Nephron (organoid): ENCODE measurements at regions not wholly inside any gene's neighbourhood (a gene's known extent, or its start where the extent isn't known, plus 50 kb on each side); places are given as distances from the start of the nearest gene placed in this dataset.

ENCODE experiments used
- H3K27ac Mint-ChIP-seq, 3 experiments: 2 replicates each; pipeline ENCODE4 v1.8.0; 2020; ENCODE audit warnings: mixed read lengths in 3 of 3, mild to moderate bottlenecking in 2 of 3, moderate library complexity in 1 of 3
- H3K27me3 Mint-ChIP-seq: 2 replicates; pipeline ENCODE4 v1.8.0; 2021; ENCODE audit warnings: low read depth, mild to moderate bottlenecking, moderate library complexity, mixed read lengths
- H3K36me3 Mint-ChIP-seq: 2 replicates; pipeline ENCODE4 v1.8.0; 2020; ENCODE audit warnings: low read depth, mixed read lengths
- H3K4me1 Mint-ChIP-seq: 2 replicates; pipeline ENCODE4 v1.8.0; 2020; ENCODE audit warnings: mixed read lengths
- H3K4me3 Mint-ChIP-seq, 3 experiments: 2 replicates each; pipeline ENCODE4 v1.8.0; 2020; ENCODE audit warnings: mild to moderate bottlenecking in 3 of 3, mixed read lengths in 3 of 3, moderate library complexity in 2 of 3
- H3K9me3 Mint-ChIP-seq: 2 replicates; pipeline ENCODE4 v1.8.0; 2020; ENCODE audit warnings: mixed read lengths
- TF ChIP-seq, protein P1 (sequence below), 3 experiments: fragments of 200-600 bp; sonication (generic); IDR thresholded peaks; one replicate each; pipeline ENCODE4 v1.5.0; 2021; ENCODE audit warnings: antibody characterized with exemption in 3 of 3; ENCODE audit not compliant: unreplicated experiment in 3 of 3

DNA sequence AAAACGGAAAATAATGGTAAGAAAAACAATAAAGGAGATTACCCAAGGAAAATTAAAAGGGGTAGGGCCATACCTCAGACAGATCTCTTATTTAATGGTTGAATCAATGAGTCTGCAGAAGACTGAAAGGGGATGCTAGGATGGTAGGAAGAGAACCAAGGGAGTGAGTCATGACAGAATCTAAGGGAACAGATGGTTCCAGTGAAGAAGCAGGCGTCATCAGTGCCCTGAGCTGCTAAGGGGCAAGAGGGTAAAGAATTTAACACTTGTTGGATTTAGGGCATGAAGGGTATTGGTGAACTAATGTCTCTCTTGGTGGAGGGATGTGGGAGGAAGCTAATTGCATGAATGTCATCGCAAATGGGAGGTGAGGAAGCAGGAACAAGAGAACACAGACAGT, 329.2 kb upstream of the TSHZ3 start:
- TF ChIP-seq, protein P1, sequence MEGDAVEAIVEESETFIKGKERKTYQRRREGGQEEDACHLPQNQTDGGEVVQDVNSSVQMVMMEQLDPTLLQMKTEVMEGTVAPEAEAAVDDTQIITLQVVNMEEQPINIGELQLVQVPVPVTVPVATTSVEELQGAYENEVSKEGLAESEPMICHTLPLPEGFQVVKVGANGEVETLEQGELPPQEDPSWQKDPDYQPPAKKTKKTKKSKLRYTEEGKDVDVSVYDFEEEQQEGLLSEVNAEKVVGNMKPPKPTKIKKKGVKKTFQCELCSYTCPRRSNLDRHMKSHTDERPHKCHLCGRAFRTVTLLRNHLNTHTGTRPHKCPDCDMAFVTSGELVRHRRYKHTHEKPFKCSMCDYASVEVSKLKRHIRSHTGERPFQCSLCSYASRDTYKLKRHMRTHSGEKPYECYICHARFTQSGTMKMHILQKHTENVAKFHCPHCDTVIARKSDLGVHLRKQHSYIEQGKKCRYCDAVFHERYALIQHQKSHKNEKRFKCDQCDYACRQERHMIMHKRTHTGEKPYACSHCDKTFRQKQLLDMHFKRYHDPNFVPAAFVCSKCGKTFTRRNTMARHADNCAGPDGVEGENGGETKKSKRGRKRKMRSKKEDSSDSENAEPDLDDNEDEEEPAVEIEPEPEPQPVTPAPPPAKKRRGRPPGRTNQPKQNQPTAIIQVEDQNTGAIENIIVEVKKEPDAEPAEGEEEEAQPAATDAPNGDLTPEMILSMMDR (IDR thresholded peaks at IDR 0.05; ENCODE audit: unreplicated experiment in 3 of 3) = no peak

DNA sequence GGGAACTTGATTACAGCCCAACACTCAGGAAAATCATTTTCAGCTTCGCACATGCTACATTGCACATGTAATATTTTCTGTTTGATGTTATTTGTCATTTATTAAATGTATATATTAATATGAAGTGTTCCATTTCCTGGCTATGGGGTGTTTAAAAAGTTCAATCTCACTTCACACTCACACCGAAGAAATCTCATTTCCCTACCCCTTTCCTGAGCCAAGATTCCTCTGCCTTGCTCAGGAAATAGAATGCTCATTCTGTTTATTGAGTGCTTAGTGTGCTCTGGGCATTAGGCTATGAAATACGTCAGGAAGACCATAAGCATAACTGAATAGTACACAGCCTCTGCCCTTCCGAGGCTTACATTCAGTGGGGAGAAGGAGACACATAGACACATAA, 331.9 kb upstream of the TSHZ3 start:
- Mint-ChIP-seq H3K4me1 (no peaks in the 10 kb centered on the region), H3K4me3 (no peak overlapping the region), H3K27me3 (peaks cover 6% of the 10 kb centered on the region), H3K9me3 (peaks cover 6% of the 10 kb centered on the region), H3K27ac (no peak overlapping the region), H3K36me3 (no peaks in the 10 kb centered on the region)
- TF ChIP-seq, protein P1 (IDR thresholded peaks at IDR 0.05; ENCODE audit: unreplicated experiment in 3 of 3) = no peak

More for the DNA sequence above, 329.2 kb upstream of the TSHZ3 start:
- Mint-ChIP-seq H3K36me3 (no peaks in the 10 kb centered on the region), H3K9me3 (no peaks in the 10 kb centered on the region), H3K27ac (no peak overlapping the region), H3K4me1 (no peaks in the 10 kb centered on the region), H3K27me3 (peaks cover 6% of the 10 kb centered on the region), H3K4me3 (no peak overlapping the region)

DNA sequence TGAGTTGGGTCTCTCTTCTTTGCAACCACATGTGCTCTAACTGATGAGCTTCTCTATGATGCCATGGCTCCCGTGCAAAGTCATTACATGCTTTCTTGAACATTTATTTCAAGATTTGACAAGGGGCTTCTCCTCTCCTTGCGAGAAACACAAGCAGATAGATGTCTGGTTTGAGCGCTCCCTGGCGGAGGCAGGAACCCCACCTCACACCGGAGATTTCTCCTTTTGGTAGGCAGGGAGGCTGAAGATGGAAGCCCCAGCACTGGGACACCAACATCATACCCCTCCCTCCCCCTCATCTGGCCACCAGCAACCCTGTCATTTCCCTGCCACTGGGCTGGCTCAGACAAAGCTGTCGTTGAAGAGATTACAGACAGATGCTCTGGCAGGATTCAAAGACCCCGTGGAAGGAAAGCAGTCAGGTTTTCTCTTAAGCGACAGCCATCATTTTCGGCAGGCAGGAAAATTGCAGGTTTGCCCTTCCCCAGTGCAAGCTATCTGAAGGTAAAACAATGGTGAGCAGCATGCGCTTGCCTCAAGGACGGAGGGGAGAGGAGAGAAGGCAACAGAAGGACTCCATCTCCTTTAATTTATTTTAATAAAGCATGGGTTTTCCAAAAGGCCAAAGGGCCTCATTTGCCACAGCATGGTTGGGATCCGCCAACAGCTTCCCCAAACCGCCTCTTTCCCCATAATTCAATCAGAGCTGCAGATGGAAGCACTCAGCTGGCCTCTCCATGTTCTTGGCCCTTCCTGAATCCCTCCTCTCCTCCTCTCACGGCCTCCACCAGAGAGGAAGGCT, 344.1 kb upstream of the TSHZ3 start:
- no peak overlapping the region for H3K4me3 Mint-ChIP-seq
- peaks cover 2% of the 10 kb centered on the region for H3K4me1 Mint-ChIP-seq
- H3K27me3 Mint-ChIP-seq = peaks cover 5% of the 10 kb centered on the region
- no peak overlapping the region for H3K27ac Mint-ChIP-seq
- no peaks in the 10 kb centered on the region for H3K36me3 Mint-ChIP-seq
- peaks cover 8% of the 10 kb centered on the region for H3K9me3 Mint-ChIP-seq
- TF ChIP-seq, protein P1 (IDR thresholded peaks at IDR 0.05; ENCODE audit: unreplicated experiment in 3 of 3) = no peak

DNA sequence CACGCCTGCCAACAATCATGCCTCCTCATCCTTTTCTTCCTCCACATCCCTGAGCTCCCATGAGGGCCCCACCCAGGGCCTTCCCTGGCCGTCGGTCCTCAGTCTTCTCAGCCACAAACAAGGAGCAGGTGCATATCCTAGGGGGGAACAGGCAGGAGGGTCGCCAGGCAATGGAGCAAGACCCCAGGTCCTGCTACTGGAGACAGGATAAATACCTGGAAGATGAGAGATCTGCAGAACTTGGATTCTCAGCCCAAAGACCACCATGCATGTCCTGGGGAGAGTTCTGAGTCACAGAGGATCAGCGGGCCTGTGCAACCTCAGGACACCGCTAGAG, 344.7 kb upstream of the TSHZ3 start:
- no peak overlapping the region for H3K4me3 Mint-ChIP-seq
- no peak overlapping the region for H3K27ac Mint-ChIP-seq

DNA sequence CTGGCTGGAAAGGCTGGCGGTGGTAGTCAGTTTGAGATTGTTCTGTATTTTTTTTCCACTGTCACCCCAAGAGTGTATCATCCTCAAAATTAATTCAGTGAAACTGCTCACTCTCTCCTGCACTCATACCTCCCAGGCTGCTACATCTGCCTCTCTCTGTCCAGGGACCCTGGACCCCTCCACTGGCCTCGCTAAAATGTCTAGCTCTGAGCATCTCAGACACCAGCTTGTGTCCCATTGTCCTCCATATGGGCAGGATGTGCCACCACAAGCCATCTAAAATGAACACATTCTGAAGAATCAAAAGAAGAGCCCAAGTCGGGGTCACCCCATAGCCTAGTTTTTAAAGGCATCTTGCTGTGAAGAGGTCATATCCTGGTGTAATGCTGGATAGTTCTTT, 345.5 kb upstream of the TSHZ3 start:
- Mint-ChIP-seq H3K36me3 (no peaks in the 10 kb centered on the region), H3K27ac (no peak overlapping the region), H3K27me3 (peaks cover 5% of the 10 kb centered on the region), H3K9me3 (peaks cover 1% of the 10 kb centered on the region), H3K4me3 (no peak overlapping the region), H3K4me1 (peaks cover 10% of the 10 kb centered on the region)
- TF ChIP-seq, protein P1 (IDR thresholded peaks at IDR 0.05; ENCODE audit: unreplicated experiment in 3 of 3) = no peak

More for the DNA sequence above, 344.7 kb upstream of the TSHZ3 start:
- Mint-ChIP-seq H3K9me3 (peaks cover 8% of the 10 kb centered on the region), H3K36me3 (no peaks in the 10 kb centered on the region), H3K4me1 (peaks cover 4% of the 10 kb centered on the region), H3K27me3 (peaks cover 5% of the 10 kb centered on the region)
- TF ChIP-seq, protein P1 (IDR thresholded peaks at IDR 0.05; ENCODE audit: unreplicated experiment in 3 of 3) = no peak

DNA sequence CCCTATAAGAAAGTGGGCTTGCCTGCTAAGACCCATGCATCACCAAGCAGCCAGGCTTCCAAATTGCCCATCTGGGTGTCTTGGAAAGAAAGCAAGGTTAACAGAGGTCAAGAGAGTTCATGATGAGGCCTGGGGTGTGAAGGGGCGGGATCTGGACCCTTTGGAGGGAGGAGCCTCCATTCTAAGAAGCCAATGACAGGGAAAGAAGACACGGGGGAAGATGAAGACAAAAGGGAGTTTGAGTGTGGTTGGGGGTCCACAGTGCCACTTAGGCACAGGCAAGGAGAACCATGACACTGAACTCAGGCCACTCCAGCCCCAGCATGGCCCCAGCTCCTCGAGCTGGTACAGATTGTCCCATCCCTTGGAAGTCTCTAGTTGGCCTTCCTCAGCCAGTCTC, 350.2 kb upstream of the TSHZ3 start:
- TF ChIP-seq, protein P1 (IDR thresholded peaks at IDR 0.05; ENCODE audit: unreplicated experiment in 3 of 3) = no peak
- Mint-ChIP-seq H3K9me3 (peaks cover 10% of the 10 kb centered on the region), H3K36me3 (no peaks in the 10 kb centered on the region), H3K4me1 (peaks cover 10% of the 10 kb centered on the region), H3K27me3 (peaks cover 11% of the 10 kb centered on the region), H3K27ac (no peak overlapping the region), H3K4me3 (no peak overlapping the region)
